ENCODE measurements at regions not wholly inside any gene's neighbourhood (a gene's known extent, or its start where the extent isn't known, plus 50 kb on each side); places are given as distances from the start of the nearest gene placed in this dataset.

DNA sequence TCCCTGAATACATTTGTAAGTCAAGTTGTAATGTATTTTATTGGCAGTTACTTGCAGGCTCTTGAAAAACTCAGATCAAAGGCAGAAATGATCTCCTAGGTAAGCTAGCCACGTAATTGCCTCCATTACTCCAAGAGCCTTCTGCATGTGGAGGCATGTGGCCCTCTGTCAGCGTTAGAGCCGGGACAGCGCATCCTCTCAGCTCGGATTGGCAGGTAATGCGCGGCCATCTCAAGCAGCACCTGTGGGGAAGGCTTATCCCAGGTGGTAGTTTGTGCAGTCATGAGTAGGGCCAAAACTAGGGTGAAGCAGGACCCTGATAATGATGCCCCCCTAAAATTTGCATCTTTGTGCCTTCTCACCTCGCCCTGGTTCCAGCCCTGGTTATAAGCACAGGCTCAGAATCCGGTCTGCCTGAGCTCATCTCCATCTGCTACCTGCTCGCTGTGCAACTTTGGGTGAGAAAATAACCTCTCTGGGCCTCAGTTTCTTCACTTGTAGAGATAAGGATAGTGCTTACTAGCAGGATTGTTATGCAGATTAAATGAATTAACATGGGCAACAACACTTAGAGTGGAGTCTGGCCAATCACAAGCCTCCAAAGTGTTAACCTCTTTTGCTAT is 157.5 kb upstream of the PMEPA1 start:
- TF ChIP-seq RCOR1 (IDR thresholded peaks at IDR 0.05; ENCODE audit: insufficient replicate concordance, low read length) (no peak), RAD21 (IDR thresholded peaks at IDR 0.05; ENCODE audit: low read length) (no peak)

Measured in IMR-90 (cell line).